HUES48 (cell line): ENCODE measurements at regions not wholly inside any gene's neighbourhood (a gene's known extent, or its start where the extent isn't known, plus 50 kb on each side); places are given as distances from the start of the nearest gene placed in this dataset.

ENCODE experiments used
- H3K27ac ChIP-seq: one replicate; pipeline ENCODE4 v1.7.0; 2013; ENCODE audit warnings: low read depth, low read length, inconsistent platforms
- H3K27me3 ChIP-seq: 2 replicates; pipeline ENCODE4 v1.6.1; 2013; ENCODE audit warnings: mild to moderate bottlenecking, low read length; ENCODE audit not compliant: control insufficient read depth, insufficient read depth
- H3K36me3 ChIP-seq: 2 replicates; pipeline ENCODE4 v1.6.1; 2013; ENCODE audit warnings: low read length; ENCODE audit not compliant: control insufficient read depth, insufficient read depth
- H3K4me1 ChIP-seq: 2 replicates; pipeline ENCODE4 v1.6.1; 2013; ENCODE audit warnings: mild to moderate bottlenecking, low read length; ENCODE audit not compliant: control insufficient read depth, insufficient read depth
- H3K4me3 ChIP-seq: 2 replicates; pipeline ENCODE4 v1.5.1; 2013; ENCODE audit warnings: mild to moderate bottlenecking, low read depth, low read length
- H3K9ac ChIP-seq: 2 replicates; pipeline ENCODE4 v1.6.1; 2013; ENCODE audit warnings: mild to moderate bottlenecking, low read depth, low read length, moderate library complexity
- H3K9me3 ChIP-seq: 2 replicates; pipeline ENCODE4 v1.6.1; 2013; ENCODE audit warnings: low read length; ENCODE audit not compliant: control insufficient read depth, insufficient read depth

DNA sequence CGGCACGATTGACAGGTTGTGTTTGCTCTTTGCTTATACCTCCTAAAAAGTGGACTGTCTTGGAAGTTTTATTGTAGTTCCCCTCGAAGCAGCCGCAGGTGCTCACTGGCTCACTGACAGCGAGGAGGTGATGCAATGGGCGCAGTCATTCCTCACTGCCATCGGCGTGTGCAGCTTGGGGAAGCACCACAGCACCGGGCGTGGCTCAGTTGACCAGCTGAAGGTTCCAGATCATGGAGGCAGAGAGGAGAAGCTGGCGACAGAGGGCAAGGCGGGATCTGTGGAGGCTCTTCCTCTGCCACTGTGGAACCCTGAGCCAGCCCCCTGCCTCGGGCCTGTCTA lies 72.1 kb upstream of the TNRC6C start:
- Histone ChIP-seq H3K27me3 (peaks cover 32% of the 10 kb centered on the region), H3K4me3 (no peak overlapping the region), H3K4me1 (peaks cover 6% of the 10 kb centered on the region; the same call in 1 of the 2 replicates), H3K9ac (no peak overlapping the region), H3K36me3 (no peaks in the 10 kb centered on the region), H3K27ac (no peak overlapping the region), H3K9me3 (no peaks in the 10 kb centered on the region)

DNA sequence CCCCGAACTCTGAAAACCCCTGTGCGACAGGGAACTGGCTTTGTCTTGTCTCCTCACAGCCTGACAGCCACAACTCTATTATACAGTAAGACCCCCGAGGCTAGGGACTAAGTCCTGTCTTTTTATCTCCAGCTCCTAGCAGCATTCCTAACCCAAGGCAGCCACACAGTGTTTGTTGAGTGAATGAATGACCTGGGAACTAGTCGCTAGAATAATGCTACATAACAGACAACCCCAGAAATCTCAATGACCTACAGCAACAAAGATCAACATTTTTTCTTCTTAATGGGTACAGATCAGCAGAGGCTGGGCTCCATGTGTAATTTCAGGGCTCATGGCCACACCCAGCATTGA lies 71.4 kb upstream of the TNRC6C start:
- Histone ChIP-seq H3K9ac (no peak overlapping the region), H3K27ac (no peak overlapping the region), H3K36me3 (no peaks in the 10 kb centered on the region), H3K4me1 (peaks cover 6% of the 10 kb centered on the region; the same call in 1 of the 2 replicates), H3K9me3 (no peaks in the 10 kb centered on the region), H3K4me3 (peak overlapping the region; percentile 51), H3K27me3 (peaks cover 32% of the 10 kb centered on the region)

DNA sequence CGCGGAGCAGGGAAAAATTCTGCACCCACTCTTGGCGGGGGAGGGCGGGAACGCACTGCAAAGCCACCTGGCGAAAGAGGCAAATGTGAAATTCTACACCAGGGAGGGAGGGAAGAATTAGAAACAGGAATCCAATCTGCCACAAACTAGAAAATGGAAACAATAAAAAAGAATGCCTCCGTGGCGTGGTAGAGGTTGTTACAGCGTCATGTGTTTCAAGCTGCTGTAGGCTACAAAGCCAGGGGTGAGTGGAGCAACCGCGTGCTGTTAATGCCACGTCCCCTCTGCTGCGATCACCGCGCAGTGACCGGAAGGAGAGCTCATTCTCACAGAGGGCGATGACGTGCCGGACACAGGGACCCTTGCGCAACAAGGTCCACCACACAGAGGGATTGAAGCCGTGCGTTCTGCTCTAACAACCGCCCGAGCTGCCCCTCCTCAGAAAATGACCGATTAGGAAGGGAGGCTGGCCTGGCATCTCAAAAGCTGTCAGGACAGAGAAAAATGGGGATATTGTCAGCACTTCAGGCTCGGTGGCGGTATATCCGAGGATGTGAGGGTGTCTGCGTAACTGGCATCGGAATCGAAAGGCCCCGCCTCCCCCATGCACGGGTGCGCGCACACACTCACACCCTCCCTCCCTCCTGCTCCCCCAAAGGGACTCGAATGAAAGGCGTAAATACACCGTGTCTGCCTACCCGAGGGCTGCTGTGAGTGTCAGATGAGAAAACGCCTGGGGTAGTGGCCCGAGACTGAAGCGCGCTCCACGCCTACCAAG lies 70.8 kb upstream of the TNRC6C start:
- H3K4me3 ChIP-seq: peak overlapping the region; percentile 51
- H3K27me3 ChIP-seq: peaks cover 32% of the 10 kb centered on the region
- H3K27ac ChIP-seq: no peak overlapping the region
- no peaks in the 10 kb centered on the region for H3K36me3 ChIP-seq
- no peaks in the 10 kb centered on the region for H3K9me3 ChIP-seq
- no peak overlapping the region for H3K9ac ChIP-seq
- peaks cover 8% of the 10 kb centered on the region; the same call in 1 of the 2 replicates for H3K4me1 ChIP-seq

DNA sequence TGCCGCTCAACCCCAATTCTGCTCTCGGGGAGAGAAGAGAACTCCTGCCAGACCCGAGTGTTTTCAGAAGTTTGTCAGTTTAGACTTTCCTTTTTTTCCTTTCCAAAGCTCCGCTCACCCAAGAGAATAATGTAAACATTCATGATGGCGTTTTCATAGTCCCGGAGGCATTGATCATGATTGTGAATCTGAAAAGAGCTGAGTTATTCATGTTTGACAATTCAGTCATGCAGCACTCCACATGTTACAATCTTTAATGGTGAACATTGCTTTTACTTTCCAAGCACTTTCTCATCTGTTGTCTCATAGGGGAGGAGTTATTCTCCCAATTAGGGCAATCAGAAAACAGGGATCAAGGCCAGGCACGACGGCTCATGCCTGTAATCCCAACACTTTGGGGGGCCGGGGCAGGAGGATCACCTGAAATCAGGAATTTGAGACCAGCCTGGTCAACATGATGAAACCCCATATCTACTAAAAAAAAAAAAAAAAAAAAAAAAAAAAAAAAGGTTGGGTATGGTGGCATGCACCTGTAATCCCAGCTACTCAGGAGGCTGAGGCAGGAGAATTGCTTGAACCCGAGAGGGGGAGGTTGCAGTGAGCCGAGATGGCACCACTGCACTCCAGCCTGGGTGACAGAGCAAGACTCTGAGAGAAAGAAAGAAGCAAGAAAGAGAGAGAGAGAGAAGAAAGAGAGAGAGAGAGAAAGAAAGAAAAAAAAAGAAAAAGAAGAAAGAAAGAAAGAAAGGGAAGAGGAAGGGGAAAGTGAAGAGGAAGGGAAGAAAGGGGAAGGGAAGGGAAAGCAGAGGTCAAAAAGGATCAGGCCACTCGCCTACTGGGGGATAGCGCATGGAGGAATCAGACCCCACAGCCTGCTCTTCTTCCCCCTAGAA lies 70.0 kb upstream of the TNRC6C start:
- Histone ChIP-seq H3K27me3 (peaks cover 32% of the 10 kb centered on the region), H3K4me3 (peak overlapping the region; percentile 51)

DNA sequence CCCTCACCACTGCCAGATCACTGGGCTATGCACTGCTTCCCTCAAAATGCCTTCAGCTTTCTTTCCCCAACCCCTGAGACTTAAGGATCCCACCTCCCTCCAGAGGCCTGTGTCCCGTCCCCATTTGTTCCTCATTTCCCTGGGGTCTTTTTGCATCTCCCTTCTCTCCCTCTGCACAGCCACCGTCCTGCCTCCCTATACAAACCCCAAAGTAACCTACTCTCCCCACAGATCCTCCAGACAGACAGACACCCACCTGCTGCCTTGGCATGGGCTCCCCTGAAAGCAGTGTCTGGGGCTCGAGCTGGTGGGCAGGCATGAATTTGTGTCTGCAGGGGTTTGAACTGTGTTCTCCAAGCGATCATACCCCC lies 69.4 kb upstream of the TNRC6C start:
- H3K4me1 ChIP-seq: peaks cover 9% of the 10 kb centered on the region; the same call in 1 of the 2 replicates
- H3K27me3 ChIP-seq: peaks cover 32% of the 10 kb centered on the region
- H3K27ac ChIP-seq: no peak overlapping the region
- H3K4me3 ChIP-seq: no peak overlapping the region
- H3K36me3 ChIP-seq: no peaks in the 10 kb centered on the region
- no peak overlapping the region for H3K9ac ChIP-seq
- H3K9me3 ChIP-seq: no peaks in the 10 kb centered on the region

More for the DNA sequence above, 70.0 kb upstream of the TNRC6C start:
- no peaks in the 10 kb centered on the region for H3K36me3 ChIP-seq
- H3K27ac ChIP-seq: no peak overlapping the region
- H3K9me3 ChIP-seq: no peaks in the 10 kb centered on the region
- no peak overlapping the region for H3K9ac ChIP-seq
- peaks cover 9% of the 10 kb centered on the region; the same call in 1 of the 2 replicates for H3K4me1 ChIP-seq

DNA sequence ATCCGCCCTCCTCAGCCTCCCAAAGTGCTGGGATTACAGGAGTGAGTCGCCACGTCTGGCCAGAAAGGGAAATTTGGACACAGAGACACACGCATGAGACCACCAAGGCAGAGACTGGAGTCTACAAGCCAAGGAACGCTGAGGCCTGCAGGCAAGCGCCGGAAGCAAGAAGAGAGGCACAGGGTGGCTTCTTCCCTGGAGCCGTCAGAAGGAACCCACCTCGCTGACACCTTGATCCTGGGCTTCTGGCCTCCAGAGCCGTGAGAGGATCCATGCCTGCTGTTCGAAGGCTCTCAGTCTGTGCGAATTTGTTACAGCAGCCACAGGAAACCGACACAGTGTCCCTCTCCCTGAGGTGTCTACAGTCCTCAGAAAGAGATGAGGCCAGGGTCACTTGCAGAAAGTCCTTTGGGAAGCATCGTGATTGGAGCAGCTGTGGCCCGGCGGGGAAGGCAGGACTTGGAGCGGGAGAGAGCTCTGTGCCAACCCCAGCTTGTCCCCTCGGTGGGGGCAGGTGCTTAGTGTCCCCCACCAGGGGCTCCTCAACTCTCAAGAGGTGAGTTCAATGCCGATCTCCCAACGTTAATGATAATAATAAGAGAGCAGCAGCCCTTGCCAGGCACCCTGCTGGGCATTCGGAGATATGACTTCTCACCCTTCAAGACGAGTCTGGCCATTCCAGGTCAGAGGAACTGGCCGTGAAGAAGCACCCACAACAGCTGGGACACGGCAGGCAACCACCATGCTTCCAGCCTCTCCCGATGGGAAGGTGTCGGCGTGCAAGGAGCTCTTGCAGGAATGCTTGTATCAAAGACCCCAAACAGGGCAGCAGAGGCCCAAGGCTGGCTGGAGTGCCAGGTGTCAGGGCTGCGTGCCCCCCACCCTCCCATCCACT lies 68.4 kb upstream of the TNRC6C start:
- Histone ChIP-seq H3K27me3 (peaks cover 32% of the 10 kb centered on the region), H3K4me3 (no peak overlapping the region), H3K9me3 (no peaks in the 10 kb centered on the region), H3K4me1 (peaks cover 9% of the 10 kb centered on the region; the same call in 1 of the 2 replicates), H3K36me3 (no peaks in the 10 kb centered on the region), H3K27ac (no peak overlapping the region), H3K9ac (no peak overlapping the region)

DNA sequence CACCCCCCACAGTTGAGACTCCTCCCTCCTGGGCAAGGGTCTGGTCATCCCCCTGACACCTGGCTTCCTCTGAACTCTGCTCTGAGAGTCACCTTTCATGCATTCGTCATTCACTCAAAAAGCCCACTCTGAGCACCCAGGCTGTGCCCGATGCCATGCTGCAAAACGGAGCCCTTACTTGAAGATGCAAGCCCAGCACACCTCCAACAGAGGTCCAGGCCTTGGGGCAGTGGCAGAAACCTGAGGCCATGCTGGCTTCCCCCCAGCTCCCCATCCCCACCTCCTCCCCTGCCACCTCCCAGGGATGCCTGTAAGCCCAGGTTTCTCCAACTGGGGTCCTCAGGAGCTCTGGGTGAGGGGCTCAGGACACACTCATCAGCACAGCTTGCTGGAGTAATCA lies 67.7 kb upstream of the TNRC6C start:
- H3K4me1 ChIP-seq: peaks cover 9% of the 10 kb centered on the region; the same call in 1 of the 2 replicates
- no peak overlapping the region for H3K4me3 ChIP-seq
- no peak overlapping the region for H3K27ac ChIP-seq
- H3K9me3 ChIP-seq: no peaks in the 10 kb centered on the region
- H3K9ac ChIP-seq: no peak overlapping the region
- no peaks in the 10 kb centered on the region for H3K36me3 ChIP-seq
- H3K27me3 ChIP-seq: peaks cover 32% of the 10 kb centered on the region

DNA sequence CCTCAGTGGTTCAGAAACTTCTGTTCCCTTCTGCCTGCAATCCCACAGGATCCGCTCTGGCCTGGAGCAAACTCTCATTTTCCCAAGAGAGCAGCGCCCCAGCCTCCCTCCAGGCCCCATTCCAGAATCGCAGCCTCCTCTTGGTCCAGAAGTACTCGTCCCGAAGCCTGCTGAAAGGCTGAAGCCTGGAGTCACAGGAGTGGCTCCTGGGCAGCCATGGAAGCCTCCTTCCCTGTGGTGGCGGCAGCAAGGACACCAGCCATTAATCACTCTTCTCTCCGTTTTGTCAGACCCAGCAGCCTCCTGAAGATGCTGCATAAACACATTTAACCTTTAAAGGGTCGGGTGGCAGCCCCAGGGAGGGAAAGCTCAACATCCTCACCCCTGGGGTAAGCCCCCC lies 66.9 kb upstream of the TNRC6C start:
- Histone ChIP-seq H3K27ac (no peak overlapping the region), H3K9me3 (no peaks in the 10 kb centered on the region), H3K4me1 (peaks cover 9% of the 10 kb centered on the region; the same call in 1 of the 2 replicates), H3K27me3 (peaks cover 25% of the 10 kb centered on the region), H3K4me3 (no peak overlapping the region), H3K9ac (no peak overlapping the region), H3K36me3 (no peaks in the 10 kb centered on the region)

DNA sequence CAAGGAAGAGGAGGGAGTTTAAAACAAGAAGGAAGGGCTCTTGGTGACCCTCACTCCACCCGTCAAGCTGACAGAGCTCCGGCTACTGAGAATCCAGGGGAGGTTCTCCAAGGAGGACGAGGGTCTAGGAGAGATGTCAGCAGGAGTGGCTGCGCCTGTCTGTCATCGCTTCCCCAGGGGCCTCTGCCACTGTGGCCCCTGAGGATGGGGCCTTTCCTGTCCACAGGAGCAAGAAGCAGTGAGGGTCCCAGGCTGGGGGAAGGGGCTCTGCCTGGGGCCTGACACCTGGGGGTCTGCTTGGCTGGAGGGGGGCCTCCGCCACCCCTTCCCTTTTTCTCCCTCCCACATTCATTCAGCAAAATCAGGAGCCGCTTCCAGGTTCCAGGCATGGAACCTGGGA lies 66.5 kb upstream of the TNRC6C start:
- no peaks in the 10 kb centered on the region for H3K9me3 ChIP-seq
- H3K27me3 ChIP-seq: peaks cover 21% of the 10 kb centered on the region

DNA sequence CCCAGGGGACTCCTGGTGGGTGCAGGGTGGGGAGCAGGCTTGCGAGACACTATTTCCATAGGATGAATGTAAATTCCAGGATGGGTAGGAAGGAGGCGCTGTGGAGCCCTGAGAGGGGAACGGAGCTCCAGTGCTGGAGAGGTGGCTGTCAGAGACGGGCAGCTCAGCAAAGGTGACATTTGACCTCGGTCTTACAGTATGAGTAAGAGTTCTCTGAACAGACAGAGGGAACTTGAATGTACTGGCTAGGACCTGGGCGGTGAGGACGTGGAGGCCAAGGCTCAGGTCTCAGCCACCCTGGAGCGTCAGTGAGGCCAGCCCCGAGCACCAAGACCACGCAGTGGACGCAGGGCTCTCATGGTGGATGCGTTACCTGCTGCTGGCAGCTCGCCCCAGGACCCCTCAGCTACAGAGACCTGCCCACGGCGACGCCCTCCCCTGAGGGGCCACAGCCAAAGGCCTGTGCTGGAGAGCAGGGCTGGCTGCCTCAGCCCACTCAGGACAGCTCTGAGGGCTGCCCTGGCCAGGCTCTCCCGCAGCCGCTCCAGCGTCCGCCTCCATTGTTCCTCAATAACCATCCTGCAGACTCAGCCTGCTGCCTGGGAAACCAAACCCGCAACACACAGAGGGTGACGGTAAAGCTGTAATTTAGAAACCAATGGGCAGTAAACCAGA lies 65.9 kb upstream of the TNRC6C start:
- H3K4me1 ChIP-seq: peaks cover 3% of the 10 kb centered on the region; the same call in 1 of the 2 replicates
- no peaks in the 10 kb centered on the region for H3K9me3 ChIP-seq
- no peaks in the 10 kb centered on the region for H3K36me3 ChIP-seq
- H3K4me3 ChIP-seq: no peak overlapping the region
- H3K27me3 ChIP-seq: peaks cover 15% of the 10 kb centered on the region
- no peak overlapping the region for H3K27ac ChIP-seq
- no peak overlapping the region for H3K9ac ChIP-seq

More for the DNA sequence above, 66.5 kb upstream of the TNRC6C start:
- Histone ChIP-seq H3K9ac (no peak overlapping the region), H3K4me1 (peaks cover 8% of the 10 kb centered on the region; the same call in 1 of the 2 replicates), H3K27ac (no peak overlapping the region), H3K4me3 (no peak overlapping the region), H3K36me3 (no peaks in the 10 kb centered on the region)
